Panc1 (cell line): ENCODE measurements at regions not wholly inside any gene's neighbourhood (a gene's known extent, or its start where the extent isn't known, plus 50 kb on each side); places are given as distances from the start of the nearest gene placed in this dataset.

Source experiments
- ATAC-seq: fragments of 200-7000 bp; cut with Tn5 transposase; 2 replicates; pipeline ENCODE4 v1.9.1; 2020; ENCODE audit warnings: mild to moderate bottlenecking, moderate library complexity
- BruUV-seq: library from RNA; stranded (reverse); fragments of 400-500 nt; replicated peaks from 2 replicates; lab custom pipeline; 2021; lab: Mats Ljungman, UMichigan
- CTCF ChIA-PET: fragments of 300-600 bp; sonication (Branson Sonifier 250); formaldehyde crosslinking; loops from one replicate; lab custom pipeline; 2022; ENCODE audit warnings: antibody characterized with exemption; lab: Charles Lee
- POLR2A ChIA-PET: fragments of 300-600 bp; sonication (Branson Sonifier 250); formaldehyde crosslinking; loops from one replicate; lab custom pipeline; 2022; ENCODE audit warnings: antibody characterized with exemption; lab: Charles Lee
- DNase-seq: peaks from one replicate; pipeline ENCODE4 v3.0.0-alpha.2; 2010; ENCODE audit warnings: low read depth, low spot score
- H3K27ac ChIP-seq: 2 replicates; pipeline ENCODE4 v1.5.1; 2011; ENCODE audit warnings: mild to moderate bottlenecking, low read length, inconsistent platforms
- H3K27me3 ChIP-seq: fragments of 200-500 bp; sonication (Bioruptor generic); 2 replicates; pipeline ENCODE4 v1.6.0; 2014; ENCODE audit warnings: low read length, inconsistent platforms; ENCODE audit not compliant: control insufficient read depth, insufficient read depth
- H3K36me3 ChIP-seq: fragments of 200-500 bp; sonication (Bioruptor generic); 2 replicates; pipeline ENCODE4 v1.5.1; 2014; ENCODE audit warnings: inconsistent platforms, mild to moderate bottlenecking, low read length, moderate library complexity; ENCODE audit not compliant: control insufficient read depth, insufficient read depth
- H3K4me1 ChIP-seq: 2 replicates; pipeline ENCODE4 v1.5.1; 2011; ENCODE audit warnings: inconsistent platforms, mild to moderate bottlenecking, low read length, moderate library complexity; ENCODE audit not compliant: control insufficient read depth, insufficient read depth
- H3K4me3 ChIP-seq, 2 experiments: 2 replicates each; pipeline ENCODE4 v1.5.1; 2011 to 2012; ENCODE audit warnings: low read depth in 2 of 2, low read length in 2 of 2, mild to moderate bottlenecking in 2 of 2, inconsistent platforms in 1 of 2, moderate library complexity in 1 of 2
- H3K9me3 ChIP-seq: fragments of 200-500 bp; sonication (Bioruptor generic); 2 replicates; pipeline ENCODE4 v1.5.1; 2014; ENCODE audit warnings: low read depth, mild to moderate bottlenecking, inconsistent platforms, low read length, moderate library complexity; ENCODE audit not compliant: control insufficient read depth, insufficient read depth
- CTCF ChIP-seq: fragments of 450-650 bp; IDR thresholded peaks from 2 replicates; pipeline ENCODE4 v1.5.1; 2017; ENCODE audit warnings: mild to moderate bottlenecking
- POLR2AphosphoS5 ChIP-seq: IDR thresholded peaks from 2 replicates; pipeline ENCODE4 v1.6.1; 2012; ENCODE audit warnings: mild to moderate bottlenecking, low read depth, low read length, moderate library complexity
- REST ChIP-seq, 2 experiments: IDR thresholded peaks; 2 replicates each; pipeline ENCODE4 v1.6.1; 2011 to 2012; ENCODE audit warnings: low read depth in 2 of 2, control low read depth in 1 of 2, low read length in 1 of 2, mild to moderate bottlenecking in 1 of 2, moderate library complexity in 1 of 2; ENCODE audit not compliant: insufficient read depth in 1 of 2
- SIN3A ChIP-seq: IDR thresholded peaks from 2 replicates; pipeline ENCODE4 v1.6.1; 2012; ENCODE audit warnings: low read depth, mild to moderate bottlenecking, low read length, moderate library complexity, borderline replicate concordance; ENCODE audit not compliant: insufficient read depth
- TCF7L2 ChIP-seq: IDR thresholded peaks from 2 replicates; pipeline ENCODE4 v1.6.1; 2011; ENCODE audit warnings: mild to moderate bottlenecking, low read depth, low read length, inconsistent platforms
- in situ Hi-C: cut with HindIII; loops from 2 replicates; pipeline ENCODE4 v1.10.0; 2016; ENCODE audit warnings: low sequenced_read_pairs, low pct_unique_long_range_greater_than_20kb
- intact Hi-C: fragments of 100-400 bp; cut with micrococcal nuclease; formaldehyde crosslinking; loops from one replicate; pipeline ENCODE4 v1.10.0; 2022; ENCODE audit not compliant: unreplicated experiment

- no peak for TF ChIP-seq TCF7L2
- ATAC-seq = no peak
- H3K9me3 ChIP-seq = 0 out of 2 replicates have a peak, but pooled peaks cover 3% of the 10 kb centered on the region
- CTCF ChIA-PET = no interaction called here
- POLR2A ChIA-PET = no interaction called here
- no peak overlapping the region for H3K4me3 ChIP-seq
- in situ Hi-C loops (no loop called here), intact Hi-C loops (no loop called here)
- BruUV-seq = no TSS peak
- H3K4me1 ChIP-seq = no peaks in the 10 kb centered on the region
- H3K27ac ChIP-seq = no peak overlapping the region
- H3K36me3 ChIP-seq = no peaks in the 10 kb centered on the region
- H3K27me3 ChIP-seq = no peaks in the 10 kb centered on the region
- DNase-seq = no peak
Observed at GRCh38 chr4:163649557-163650091, 155.1 kb downstream of the TMA16 start.

- H3K4me1 ChIP-seq = no peaks in the 10 kb centered on the region
- no peak overlapping the region for H3K4me3 ChIP-seq
- DNase-seq (no peak), ATAC-seq (no peak)
- CTCF ChIA-PET = no interaction called here
- no peak for TF ChIP-seq SIN3A
- no peak for TF ChIP-seq CTCF
- TF ChIP-seq TCF7L2 = no peak
- no peak for TF ChIP-seq POLR2AphosphoS5
- no peak for TF ChIP-seq REST (IDR thresholded peaks at IDR 0.05; ENCODE audit: insufficient read depth in 1 of 2, low read depth in 2 of 2, low read length in 1 of 2)
- H3K36me3 ChIP-seq = no peaks in the 10 kb centered on the region
- intact Hi-C loops (no loop called here), in situ Hi-C loops (no loop called here)
- no peaks in the 10 kb centered on the region for H3K27me3 ChIP-seq
- H3K9me3 ChIP-seq = no peaks in the 10 kb centered on the region
- BruUV-seq = no TSS peak
- POLR2A ChIA-PET = no interaction called here
- no peak overlapping the region for H3K27ac ChIP-seq
Observed at GRCh38 chr4:163651761-163652160, 157.3 kb downstream of the TMA16 start.

GRCh38 chr4:163654621-163655020 lies 160.1 kb downstream of the TMA16 start:
- in situ Hi-C loops = no loop called here
- no TSS peak for BruUV-seq
- TF ChIP-seq CTCF (no peak), TCF7L2 (no peak), SIN3A (no peak), REST (IDR thresholded peaks at IDR 0.05; ENCODE audit: insufficient read depth in 1 of 2, low read depth in 2 of 2, low read length in 1 of 2) (no peak), POLR2AphosphoS5 (no peak)
- Histone ChIP-seq H3K9me3 (no peaks in the 10 kb centered on the region), H3K4me1 (no peaks in the 10 kb centered on the region), H3K36me3 (no peaks in the 10 kb centered on the region), H3K4me3 (no peak overlapping the region), H3K27ac (no peak overlapping the region), H3K27me3 (no peaks in the 10 kb centered on the region)
- CTCF ChIA-PET = no interaction called here
- intact Hi-C loops = no loop called here
- DNase-seq (no peak), ATAC-seq (no peak)
- POLR2A ChIA-PET = no interaction called here
